PC-3 (cell line): ENCODE measurements at regions not wholly inside any gene's neighbourhood (a gene's known extent, or its start where the extent isn't known, plus 50 kb on each side); places are given as distances from the start of the nearest gene placed in this dataset.
A peak's percentile ranks its signal among the peaks of the same experiment; 100 is the strongest.

ENCODE experiments used
- ATAC-seq: fragments of 200-7000 bp; cut with Tn5 transposase; 2 replicates; pipeline ENCODE4 v1.9.1; 2020; ENCODE audit warnings: mild to moderate bottlenecking, moderate library complexity
- BruUV-seq: library from RNA; stranded (reverse); fragments of 400-500 nt; replicated peaks from 2 replicates; lab custom pipeline; 2021; lab: Mats Ljungman, UMichigan
- CTCF ChIA-PET: fragments of 300-600 bp; sonication (Branson Sonifier 250); formaldehyde crosslinking; loops from one replicate; lab custom pipeline; 2022; ENCODE audit warnings: antibody characterized with exemption; lab: Charles Lee
- POLR2A ChIA-PET: fragments of 300-600 bp; sonication (Branson Sonifier 250); formaldehyde crosslinking; loops from one replicate; lab custom pipeline; 2022; ENCODE audit warnings: antibody characterized with exemption; ENCODE audit not compliant: unreplicated experiment; lab: Charles Lee
- DNase-seq: peaks from one replicate; pipeline ENCODE4 v3.0.0-alpha.2; 2015
- H2AFZ ChIP-seq: fragments of 300-600 bp; sonication (generic); 2 replicates; pipeline ENCODE4 v1.6.0; 2016; ENCODE audit warnings: antibody characterized with exemption, low read length
- H3F3A ChIP-seq: fragments of 300-600 bp; sonication (generic); one replicate; pipeline ENCODE4 v1.6.0; 2017; ENCODE audit warnings: antibody characterized with exemption, low read length, control low read depth, mild to moderate bottlenecking; ENCODE audit not compliant: unreplicated experiment
- H3K27ac ChIP-seq: fragments of 300-600 bp; sonication (generic); 2 replicates; pipeline ENCODE4 v1.5.1; 2016; ENCODE audit warnings: mild to moderate bottlenecking, low read length
- H3K27me3 ChIP-seq: fragments of 300-600 bp; sonication (generic); 2 replicates; pipeline ENCODE4 v1.6.1; 2016; ENCODE audit warnings: low read length, mixed read lengths
- H3K36me3 ChIP-seq: fragments of 300-600 bp; sonication (generic); 2 replicates; pipeline ENCODE4 v1.6.1; 2016; ENCODE audit warnings: low read depth, mixed run types, low read length, mixed read lengths
- H3K4me1 ChIP-seq: fragments of 300-600 bp; sonication (generic); 2 replicates; pipeline ENCODE4 v1.5.1; 2016; ENCODE audit warnings: low read length; ENCODE audit not compliant: insufficient read depth
- H3K4me2 ChIP-seq: fragments of 300-600 bp; sonication (generic); 2 replicates; pipeline ENCODE4 v1.6.0; 2016; ENCODE audit warnings: low read length
- H3K4me3 ChIP-seq: fragments of 300-600 bp; sonication (generic); 2 replicates; pipeline ENCODE4 v1.5.1; 2016; ENCODE audit warnings: mild to moderate bottlenecking, low read length, mixed read lengths
- H3K79me2 ChIP-seq: fragments of 300-600 bp; sonication (generic); 2 replicates; pipeline ENCODE4 v1.6.1; 2017; ENCODE audit warnings: low read length, mixed read lengths
- H3K9ac ChIP-seq: fragments of 300-600 bp; sonication (generic); 2 replicates; pipeline ENCODE4 v1.6.0; 2016; ENCODE audit warnings: mild to moderate bottlenecking, low read length
- H3K9me2 ChIP-seq: fragments of 300-600 bp; sonication (generic); replicated peaks from 2 replicates; pipeline ENCODE4 v1.6.1; 2016; ENCODE audit warnings: mixed run types, low read length, mixed read lengths
- H3K9me3 ChIP-seq: fragments of 300-600 bp; sonication (generic); 2 replicates; pipeline ENCODE4 v1.6.1; 2016; ENCODE audit warnings: low read length, mixed read lengths
- H4K20me1 ChIP-seq: fragments of 300-600 bp; sonication (generic); 2 replicates; pipeline ENCODE4 v1.6.1; 2016; ENCODE audit warnings: low read length, mixed read lengths
- EZH2 ChIP-seq: fragments of 300-600 bp; sonication (generic); IDR thresholded peaks from one replicate; pipeline ENCODE4 v1.6.1; 2017; ENCODE audit warnings: antibody characterized with exemption, mild to moderate bottlenecking, low read length; ENCODE audit not compliant: unreplicated experiment
- EZH2phosphoT487 ChIP-seq: fragments of 300-600 bp; sonication (generic); IDR thresholded peaks from 2 replicates; pipeline ENCODE4 v1.6.1; 2018; ENCODE audit warnings: mild to moderate bottlenecking, antibody characterized with exemption, low read length, borderline replicate concordance
- intact Hi-C: fragments of 100-400 bp; cut with micrococcal nuclease; formaldehyde crosslinking; loops from 2 replicates; pipeline ENCODE4 v1.9.0; 2023
- TF ChIP-seq, protein P1 (sequence below): fragments of 300-600 bp; sonication (generic); conservative IDR thresholded peaks from 2 replicates; pipeline ENCODE4 v1.5.1; 2017; ENCODE audit warnings: antibody characterized with exemption, low read depth, mild to moderate bottlenecking, low read length

DNA sequence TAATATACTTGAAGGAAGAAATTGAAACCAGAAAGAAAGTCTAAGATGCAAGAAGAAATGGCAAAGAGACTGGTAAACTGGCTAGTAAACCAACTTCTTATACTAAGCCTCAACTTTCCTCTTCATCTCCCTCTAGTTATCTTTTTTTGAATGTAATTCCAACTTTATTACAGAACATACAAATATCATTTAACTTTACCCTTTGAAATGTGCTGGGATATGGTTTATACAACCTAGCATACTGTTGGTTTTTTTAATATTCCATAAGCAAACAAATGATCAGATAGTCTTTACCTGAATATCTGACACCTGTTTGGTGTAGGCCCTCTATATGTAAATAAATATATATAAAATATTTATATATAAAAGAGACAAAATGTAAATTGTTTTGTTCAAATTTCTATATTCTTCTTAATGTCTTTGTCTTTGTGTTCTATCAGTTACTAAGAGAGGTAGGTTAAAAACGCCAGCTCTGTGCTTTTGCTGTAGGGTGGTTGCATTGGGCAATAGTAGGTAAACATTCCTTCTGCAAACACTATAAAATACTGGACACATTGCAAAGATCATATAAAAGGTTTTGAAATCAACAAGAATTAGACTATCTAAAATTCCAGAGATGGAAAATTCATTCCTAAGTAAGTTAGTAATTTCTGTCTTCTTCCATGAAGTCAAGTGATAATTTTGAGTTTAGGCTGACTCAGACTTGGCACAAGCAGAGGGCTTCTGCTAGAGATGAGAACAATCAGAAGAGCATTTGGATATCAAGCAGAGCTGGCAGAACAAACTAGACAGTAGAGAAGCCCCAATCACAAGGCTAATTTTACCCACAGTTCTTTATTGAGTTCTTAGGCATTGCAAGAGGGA is 383.3 kb downstream of the RFC3 start:
- H3K9ac ChIP-seq, result peak overlapping the region; percentile 35; the same call in 1 of the 2 replicates
- no peaks in the 10 kb centered on the region for H3K9me3 ChIP-seq
- no peaks in the 10 kb centered on the region for H3K27me3 ChIP-seq
- DNase-seq (peak; percentile 83), ATAC-seq (peak; percentile 91)
- no peak overlapping the region for H3K4me3 ChIP-seq
- TF ChIP-seq EZH2 (no peak), EZH2phosphoT487 (no peak)
- TF ChIP-seq, protein P1, sequence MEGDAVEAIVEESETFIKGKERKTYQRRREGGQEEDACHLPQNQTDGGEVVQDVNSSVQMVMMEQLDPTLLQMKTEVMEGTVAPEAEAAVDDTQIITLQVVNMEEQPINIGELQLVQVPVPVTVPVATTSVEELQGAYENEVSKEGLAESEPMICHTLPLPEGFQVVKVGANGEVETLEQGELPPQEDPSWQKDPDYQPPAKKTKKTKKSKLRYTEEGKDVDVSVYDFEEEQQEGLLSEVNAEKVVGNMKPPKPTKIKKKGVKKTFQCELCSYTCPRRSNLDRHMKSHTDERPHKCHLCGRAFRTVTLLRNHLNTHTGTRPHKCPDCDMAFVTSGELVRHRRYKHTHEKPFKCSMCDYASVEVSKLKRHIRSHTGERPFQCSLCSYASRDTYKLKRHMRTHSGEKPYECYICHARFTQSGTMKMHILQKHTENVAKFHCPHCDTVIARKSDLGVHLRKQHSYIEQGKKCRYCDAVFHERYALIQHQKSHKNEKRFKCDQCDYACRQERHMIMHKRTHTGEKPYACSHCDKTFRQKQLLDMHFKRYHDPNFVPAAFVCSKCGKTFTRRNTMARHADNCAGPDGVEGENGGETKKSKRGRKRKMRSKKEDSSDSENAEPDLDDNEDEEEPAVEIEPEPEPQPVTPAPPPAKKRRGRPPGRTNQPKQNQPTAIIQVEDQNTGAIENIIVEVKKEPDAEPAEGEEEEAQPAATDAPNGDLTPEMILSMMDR, result no peak
- peak overlapping the region; percentile 88 for H3K27ac ChIP-seq
- H3K9me2 ChIP-seq, result no peaks in the 10 kb centered on the region
- no peak overlapping the region for H2AFZ ChIP-seq
- no peaks in the 10 kb centered on the region for H3K36me3 ChIP-seq
- BruUV-seq, result no TSS peak
- peaks cover 35% of the 10 kb centered on the region for H3K4me1 ChIP-seq
- no peaks in the 10 kb centered on the region for H3K79me2 ChIP-seq
- peaks cover 6% of the 10 kb centered on the region for H3F3A ChIP-seq
- intact Hi-C loops, result loop anchor here (1.0 to 2.0 kb wide), 4 partner anchors 44 to 211 kb away; no protein-coding TSS in a partner anchor
- ChIA-PET POLR2A (no interaction called here), CTCF (no interaction called here)
- H3K4me2 ChIP-seq, result peak overlapping the region; percentile 35
- H4K20me1 ChIP-seq, result no peaks in the 10 kb centered on the region

DNA sequence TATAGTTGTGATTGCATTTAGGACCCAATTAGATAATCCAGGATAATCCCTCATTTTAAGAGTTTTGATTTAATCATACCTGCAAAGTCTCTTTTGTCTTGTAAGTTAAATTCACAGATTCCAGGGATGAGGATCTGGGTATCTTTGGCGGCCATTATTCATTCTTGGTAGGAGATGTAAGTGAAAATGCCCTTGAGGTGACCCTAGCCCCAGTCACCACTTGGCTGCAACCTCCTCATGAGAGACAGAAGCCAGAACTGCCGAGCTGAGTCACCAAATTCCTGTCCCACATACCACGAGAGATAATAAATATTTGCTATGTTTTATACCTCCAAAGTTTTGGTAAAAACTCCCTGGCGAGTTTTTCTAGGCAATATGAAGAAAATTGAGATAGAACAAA is 389.4 kb downstream of the RFC3 start:
- peaks cover 24% of the 10 kb centered on the region for H3K4me1 ChIP-seq
- peak; percentile 84 for ATAC-seq
- no peak overlapping the region for H3K4me3 ChIP-seq
- intact Hi-C loops, result no loop called here
- ChIA-PET CTCF (interaction anchor here (0.7 kb wide), 1 partner anchor 20 kb away, joined by 3 read pairs; no protein-coding TSS in a partner anchor), POLR2A (no interaction called here)
- DNase-seq, result peak; percentile 69
- H3K4me2 ChIP-seq, result peak overlapping the region; percentile 16
- no TSS peak for BruUV-seq
- no peak overlapping the region for H3K27ac ChIP-seq
- TF ChIP-seq, protein P1, result no peak
- TF ChIP-seq EZH2phosphoT487, result no peak
- no peak for TF ChIP-seq EZH2
- no peak overlapping the region for H2AFZ ChIP-seq
- no peaks in the 10 kb centered on the region for H3F3A ChIP-seq
- H4K20me1 ChIP-seq, result no peaks in the 10 kb centered on the region
- no peaks in the 10 kb centered on the region for H3K9me3 ChIP-seq
- H3K9me2 ChIP-seq, result no peaks in the 10 kb centered on the region
- no peaks in the 10 kb centered on the region for H3K79me2 ChIP-seq
- H3K36me3 ChIP-seq, result no peaks in the 10 kb centered on the region
- H3K27me3 ChIP-seq, result no peaks in the 10 kb centered on the region
- no peak overlapping the region for H3K9ac ChIP-seq

DNA sequence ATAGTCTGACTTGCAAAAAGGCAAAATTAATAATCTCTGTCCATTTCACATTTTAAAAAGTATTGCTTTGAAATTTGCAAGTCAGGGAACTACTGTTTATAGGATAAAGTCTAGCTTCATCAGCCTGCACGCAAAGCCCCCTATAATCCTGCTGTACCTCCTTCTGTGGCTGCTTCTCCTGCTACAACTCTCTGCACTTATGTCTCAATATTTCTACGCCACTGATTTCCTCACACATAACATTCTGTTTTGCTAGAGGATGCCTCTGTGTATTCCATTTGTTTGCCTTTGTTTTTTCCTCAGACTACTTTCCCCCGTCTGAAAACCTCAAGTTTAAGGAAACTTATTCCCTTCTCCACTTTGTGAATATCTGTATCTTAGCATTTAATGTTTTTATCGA is 389.9 kb downstream of the RFC3 start:
- H3K4me3 ChIP-seq, result no peak overlapping the region
- H4K20me1 ChIP-seq, result no peaks in the 10 kb centered on the region
- ATAC-seq, result no peak; the same call in 1 of the 2 replicates
- intact Hi-C loops, result no loop called here
- H3F3A ChIP-seq, result no peaks in the 10 kb centered on the region
- CTCF ChIA-PET, result interaction anchor here (0.7 kb wide), 1 partner anchor 19 kb away, joined by 3 read pairs; no protein-coding TSS in a partner anchor
- H2AFZ ChIP-seq, result no peak overlapping the region
- no peak overlapping the region for H3K9ac ChIP-seq
- BruUV-seq, result no TSS peak
- no peaks in the 10 kb centered on the region for H3K36me3 ChIP-seq
- no peak overlapping the region for H3K27ac ChIP-seq
- DNase-seq, result no peak
- peak overlapping the region; percentile 16; the same call in 1 of the 2 replicates for H3K4me2 ChIP-seq
- H3K4me1 ChIP-seq, result peaks cover 19% of the 10 kb centered on the region
- H3K27me3 ChIP-seq, result no peaks in the 10 kb centered on the region
- no peaks in the 10 kb centered on the region for H3K9me3 ChIP-seq
- no peak for TF ChIP-seq EZH2
- TF ChIP-seq, protein P1, result no peak
- TF ChIP-seq EZH2phosphoT487, result no peak
- no peaks in the 10 kb centered on the region for H3K9me2 ChIP-seq
- POLR2A ChIA-PET, result no interaction called here
- no peaks in the 10 kb centered on the region for H3K79me2 ChIP-seq
